Right lobe of liver (tissue), 6 donors: ENCODE measurements at regions not wholly inside any gene's neighbourhood (a gene's known extent, or its start where the extent isn't known, plus 50 kb on each side); places are given as distances from the start of the nearest gene placed in this dataset.

ENCODE experiments used
- ATAC-seq, 4 donors: fragments of 200-7000 bp; cut with Tn5 transposase; one replicate each; pipeline ENCODE4 v1.9.1; 2020; ENCODE audit warnings: mild to moderate bottlenecking in 4 of 4, moderate library complexity in 4 of 4
- DNase-seq, 3 donors: peaks; one replicate each; pipeline ENCODE4 v3.0.0-alpha.2; 2020
- H3K27ac ChIP-seq, 3 donors: fragments of 200-600 bp; one replicate each; pipeline ENCODE4 v1.8.0; 2022
- H3K27me3 ChIP-seq, 2 donors: fragments of 200-600 bp; one replicate each; pipeline ENCODE4 v1.8.0; 2022
- H3K36me3 ChIP-seq, 4 donors: fragments of 200-600 bp; sonication (generic) in 1 of 4; one replicate each; pipeline versions ENCODE4 v1.5.1 to v1.8.0; 2017 to 2022; ENCODE audit warnings: control low read depth in 1 of 4
- H3K4me1 ChIP-seq, 4 donors: fragments of 200-600 bp; sonication (generic) in 1 of 4; one replicate each; pipeline versions ENCODE4 v1.5.1 to v1.8.0; 2017 to 2022; ENCODE audit warnings: control low read depth in 1 of 4
- H3K4me3 ChIP-seq, 3 donors: fragments of 200-600 bp; one replicate each; pipeline ENCODE4 v1.8.0; 2022
- H3K9me3 ChIP-seq, 4 donors: fragments of 200-600 bp; sonication (generic) in 1 of 4; one replicate each; pipeline versions ENCODE4 v1.5.1 to v1.8.0; 2017 to 2022; ENCODE audit warnings: control low read depth in 1 of 4
- POLR2A ChIP-seq: fragments of 450-650 bp; IDR thresholded peaks from one replicate; pipeline ENCODE4 v1.6.1; 2017; ENCODE audit warnings: antibody characterized with exemption, mild to moderate bottlenecking
- WGBS: methylation state at CpG from one replicate; pipeline ENCODE4 v1.1.6; 2018; ENCODE audit warnings: low coverage, low lambda C conversion rate; ENCODE audit not compliant: insufficient coverage; ENCODE audit errors: missing lambda C conversion rate; 5-methylcytosine and 5-hydroxymethylcytosine counted together
- intact Hi-C, 2 donors: fragments of 100-400 bp; cut with DNase I; formaldehyde crosslinking; loops; one replicate each; pipeline versions ENCODE4 v1.11.2 to v1.14.1; 2022
- TF ChIP-seq, protein P1 (sequence below), 4 donors: fragments of 200-600 bp in 3 of 4; fragments of 450-650 bp in 1 of 4; IDR thresholded peaks; one replicate each; pipeline versions ENCODE4 v1.5.1 to v1.8.0; 2016 to 2022; ENCODE audit warnings: antibody characterized with exemption in 4 of 4, mild to moderate bottlenecking in 2 of 4
- donor health status: DM: no; HTN: yes; CAD: no.
- donor health status: DM: no; HTN: no; CAD: no.
- donor health status: DM: no; HTN: no; CAD: no.
- donor health status: DM: no; HTN: yes; CAD: no.
- donor health status: DM: no; HTN: yes; CAD: no.

DNA sequence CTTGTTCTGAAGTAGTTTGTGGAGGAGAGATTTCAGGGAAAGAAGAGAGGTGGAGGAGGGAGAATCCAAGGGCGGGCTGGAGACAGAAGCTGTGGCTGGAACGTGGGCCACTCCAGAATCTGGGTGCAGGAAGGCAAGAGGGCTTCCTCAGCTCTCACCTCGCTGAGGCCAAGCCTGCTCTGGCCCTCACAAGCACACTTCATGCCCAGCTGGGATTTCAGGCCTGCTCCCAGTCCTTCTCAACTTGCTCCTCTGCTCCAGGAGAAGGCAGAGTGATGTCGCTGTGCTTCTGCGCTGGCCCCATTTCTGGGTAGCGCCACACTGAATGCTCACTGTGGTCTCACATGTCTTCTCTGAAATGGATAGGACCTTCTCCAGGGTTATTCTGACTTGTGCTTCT lies 328.8 kb downstream of the FGF9 start:
- no peak overlapping the region for H3K4me3 ChIP-seq
- no peaks in the 10 kb centered on the region for H3K27me3 ChIP-seq
- ATAC-seq, result no peak
- TF ChIP-seq POLR2A, result no peak
- TF ChIP-seq, protein P1, sequence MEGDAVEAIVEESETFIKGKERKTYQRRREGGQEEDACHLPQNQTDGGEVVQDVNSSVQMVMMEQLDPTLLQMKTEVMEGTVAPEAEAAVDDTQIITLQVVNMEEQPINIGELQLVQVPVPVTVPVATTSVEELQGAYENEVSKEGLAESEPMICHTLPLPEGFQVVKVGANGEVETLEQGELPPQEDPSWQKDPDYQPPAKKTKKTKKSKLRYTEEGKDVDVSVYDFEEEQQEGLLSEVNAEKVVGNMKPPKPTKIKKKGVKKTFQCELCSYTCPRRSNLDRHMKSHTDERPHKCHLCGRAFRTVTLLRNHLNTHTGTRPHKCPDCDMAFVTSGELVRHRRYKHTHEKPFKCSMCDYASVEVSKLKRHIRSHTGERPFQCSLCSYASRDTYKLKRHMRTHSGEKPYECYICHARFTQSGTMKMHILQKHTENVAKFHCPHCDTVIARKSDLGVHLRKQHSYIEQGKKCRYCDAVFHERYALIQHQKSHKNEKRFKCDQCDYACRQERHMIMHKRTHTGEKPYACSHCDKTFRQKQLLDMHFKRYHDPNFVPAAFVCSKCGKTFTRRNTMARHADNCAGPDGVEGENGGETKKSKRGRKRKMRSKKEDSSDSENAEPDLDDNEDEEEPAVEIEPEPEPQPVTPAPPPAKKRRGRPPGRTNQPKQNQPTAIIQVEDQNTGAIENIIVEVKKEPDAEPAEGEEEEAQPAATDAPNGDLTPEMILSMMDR (IDR thresholded peaks at IDR 0.05), result no peak
- no peak for DNase-seq
- WGBS, result 68% methylated on average over 6 of the region's 6 CpGs
- H3K27ac ChIP-seq, result no peak overlapping the region
- H3K36me3 ChIP-seq, result no peaks in the 10 kb centered on the region
- H3K9me3 ChIP-seq, result no peaks in the 10 kb centered on the region
- H3K4me1 ChIP-seq, result no peaks in the 10 kb centered on the region
- intact Hi-C loops, result no loop called here

GRCh38 chr13:22000191-22000590 lies 329.3 kb downstream of the FGF9 start:
- intact Hi-C loops, result no loop called here
- no peak for DNase-seq

DNA sequence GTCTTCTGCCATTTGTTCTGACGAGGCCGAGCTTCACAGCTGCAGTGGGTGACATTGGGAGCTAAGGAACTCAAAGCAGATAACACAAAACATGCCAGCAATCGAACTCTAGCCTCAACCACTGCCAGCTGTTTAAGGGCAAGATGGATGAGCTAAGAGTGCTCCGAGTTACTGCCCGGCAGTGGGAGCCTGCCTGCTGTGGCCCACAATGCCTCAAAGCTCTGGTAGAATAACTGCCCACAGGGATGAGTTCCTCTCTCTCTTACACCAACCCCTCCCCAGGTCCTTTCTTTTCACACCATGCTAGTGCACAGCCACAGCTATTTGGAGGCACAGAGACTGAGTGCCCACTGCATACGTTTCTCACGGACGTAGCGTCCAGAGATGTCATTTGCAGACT lies 330.5 kb downstream of the FGF9 start:
- intact Hi-C loops, result no loop called here
- DNase-seq, result no peak
- TF ChIP-seq, protein P1 (IDR thresholded peaks at IDR 0.05), result no peak
- TF ChIP-seq POLR2A, result no peak

More at GRCh38 chr13:22000191-22000590, 329.3 kb downstream of the FGF9 start:
- Histone ChIP-seq H3K27ac (no peak overlapping the region), H3K36me3 (no peaks in the 10 kb centered on the region), H3K4me1 (no peaks in the 10 kb centered on the region), H3K27me3 (no peaks in the 10 kb centered on the region), H3K9me3 (no peaks in the 10 kb centered on the region), H3K4me3 (no peak overlapping the region)
- 30% methylated on average over 2 of the region's 12 CpGs for WGBS
- no peak for TF ChIP-seq POLR2A
- TF ChIP-seq, protein P1 (IDR thresholded peaks at IDR 0.05), result no peak
- no peak for ATAC-seq

GRCh38 chr13:22002893-22003292 lies 332.0 kb downstream of the FGF9 start:
- H3K4me3 ChIP-seq, result no peak overlapping the region
- H3K4me1 ChIP-seq, result no peaks in the 10 kb centered on the region
- TF ChIP-seq, protein P1 (IDR thresholded peaks at IDR 0.05), result no peak
- no peak for TF ChIP-seq POLR2A
- H3K9me3 ChIP-seq, result no peaks in the 10 kb centered on the region
- no peaks in the 10 kb centered on the region for H3K36me3 ChIP-seq
- DNase-seq (no peak), ATAC-seq (no peak)
- intact Hi-C loops, result no loop called here
- H3K27me3 ChIP-seq, result no peaks in the 10 kb centered on the region
- H3K27ac ChIP-seq, result no peak overlapping the region
- WGBS, result 69% methylated on average over 3 of the region's 4 CpGs

More for the DNA sequence above, 330.5 kb downstream of the FGF9 start:
- Histone ChIP-seq H3K27me3 (no peaks in the 10 kb centered on the region), H3K27ac (no peak overlapping the region), H3K4me3 (no peak overlapping the region), H3K36me3 (no peaks in the 10 kb centered on the region), H3K4me1 (no peaks in the 10 kb centered on the region), H3K9me3 (no peaks in the 10 kb centered on the region)
- 63% methylated on average over 4 of the region's 9 CpGs for WGBS
- ATAC-seq, result no peak

- 82% methylated on average over 6 of the region's 8 CpGs for WGBS
- peak; percentile 67 to 84 (median 74) for ATAC-seq
- H3K9me3 ChIP-seq, result no peaks in the 10 kb centered on the region
- H3K36me3 ChIP-seq, result no peaks in the 10 kb centered on the region
- no peak overlapping the region for H3K27ac ChIP-seq
- TF ChIP-seq, protein P1 (IDR thresholded peaks at IDR 0.05), result no peak
- TF ChIP-seq POLR2A, result no peak
- no peaks in the 10 kb centered on the region for H3K4me1 ChIP-seq
- H3K27me3 ChIP-seq, result no peaks in the 10 kb centered on the region
- H3K4me3 ChIP-seq, result no peak overlapping the region
- intact Hi-C loops, result no loop called here
- DNase-seq, result no peak
These were observed 338.6 kb downstream of the FGF9 start for GRCh38 chr13:22009500-22009899.
